ENCODE measurements at regions not wholly inside any gene's neighbourhood (a gene's known extent, or its start where the extent isn't known, plus 50 kb on each side); places are given as distances from the start of the nearest gene placed in this dataset.

DNA sequence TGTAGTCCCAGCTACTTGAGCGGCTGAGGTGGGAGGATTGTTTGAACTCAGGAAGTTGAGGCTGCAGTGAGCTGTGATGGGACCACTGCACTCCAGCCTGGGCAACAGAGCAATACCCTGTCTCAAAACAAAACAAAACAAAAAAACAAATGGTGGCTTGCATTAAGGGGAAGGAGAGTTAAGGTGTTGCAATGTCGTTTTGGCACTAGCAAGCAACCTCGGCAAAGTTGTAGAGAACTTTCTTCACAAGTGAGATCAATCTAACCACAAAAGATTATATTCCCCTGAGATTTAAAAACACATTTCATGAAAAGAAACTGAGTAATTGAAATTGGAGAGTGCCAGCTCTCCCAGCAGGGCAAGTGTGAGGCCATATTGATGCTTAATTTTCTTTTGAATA is 153.7 kb downstream of the KLF5 start:
- no peak overlapping the region for H3K4me3 ChIP-seq (ENCODE audit: low read depth, low read length)
- TF ChIP-seq, protein P1, sequence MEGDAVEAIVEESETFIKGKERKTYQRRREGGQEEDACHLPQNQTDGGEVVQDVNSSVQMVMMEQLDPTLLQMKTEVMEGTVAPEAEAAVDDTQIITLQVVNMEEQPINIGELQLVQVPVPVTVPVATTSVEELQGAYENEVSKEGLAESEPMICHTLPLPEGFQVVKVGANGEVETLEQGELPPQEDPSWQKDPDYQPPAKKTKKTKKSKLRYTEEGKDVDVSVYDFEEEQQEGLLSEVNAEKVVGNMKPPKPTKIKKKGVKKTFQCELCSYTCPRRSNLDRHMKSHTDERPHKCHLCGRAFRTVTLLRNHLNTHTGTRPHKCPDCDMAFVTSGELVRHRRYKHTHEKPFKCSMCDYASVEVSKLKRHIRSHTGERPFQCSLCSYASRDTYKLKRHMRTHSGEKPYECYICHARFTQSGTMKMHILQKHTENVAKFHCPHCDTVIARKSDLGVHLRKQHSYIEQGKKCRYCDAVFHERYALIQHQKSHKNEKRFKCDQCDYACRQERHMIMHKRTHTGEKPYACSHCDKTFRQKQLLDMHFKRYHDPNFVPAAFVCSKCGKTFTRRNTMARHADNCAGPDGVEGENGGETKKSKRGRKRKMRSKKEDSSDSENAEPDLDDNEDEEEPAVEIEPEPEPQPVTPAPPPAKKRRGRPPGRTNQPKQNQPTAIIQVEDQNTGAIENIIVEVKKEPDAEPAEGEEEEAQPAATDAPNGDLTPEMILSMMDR (IDR thresholded peaks at IDR 0.05; ENCODE audit: borderline replicate concordance, insufficient read depth, low read depth, low read length), result no peak

GRCh38 chr13:73210218-73210883 is 151.5 kb downstream of the KLF5 start:
- H3K4me3 ChIP-seq (ENCODE audit: low read depth, low read length), result no peak overlapping the region
- TF ChIP-seq, protein P1 (IDR thresholded peaks at IDR 0.05; ENCODE audit: borderline replicate concordance, insufficient read depth, low read depth, low read length), result no peak

GRCh38 chr13:73204952-73205351 is 146.1 kb downstream of the KLF5 start:
- no peak overlapping the region for H3K4me3 ChIP-seq (ENCODE audit: low read depth, low read length)
- TF ChIP-seq, protein P1 (IDR thresholded peaks at IDR 0.05; ENCODE audit: borderline replicate concordance, insufficient read depth, low read depth, low read length), result no peak

GRCh38 chr13:73201626-73202025 is 142.8 kb downstream of the KLF5 start:
- TF ChIP-seq, protein P1 (IDR thresholded peaks at IDR 0.05; ENCODE audit: borderline replicate concordance, insufficient read depth, low read depth, low read length), result no peak
- no peak overlapping the region for H3K4me3 ChIP-seq (ENCODE audit: low read depth, low read length)

DNA sequence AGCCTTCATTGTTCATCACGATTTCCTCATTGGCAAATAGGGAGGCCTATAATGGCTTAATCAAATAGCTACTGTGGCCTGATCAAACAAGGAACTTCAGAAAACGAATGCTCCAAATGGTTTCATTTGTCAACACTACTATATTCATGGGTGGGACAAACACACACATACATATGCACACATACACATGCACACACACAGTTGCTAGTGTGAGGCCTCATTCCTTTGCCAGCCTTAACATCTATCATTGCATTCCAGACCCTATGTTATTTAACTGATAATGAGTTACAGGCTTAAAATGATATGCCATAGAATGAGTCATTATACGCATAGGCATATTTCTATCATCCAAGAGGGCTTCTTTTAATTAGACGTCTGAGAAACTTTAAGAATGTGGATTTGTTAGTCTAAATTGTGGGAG is 140.2 kb downstream of the KLF5 start:
- TF ChIP-seq, protein P1 (IDR thresholded peaks at IDR 0.05; ENCODE audit: borderline replicate concordance, insufficient read depth, low read depth, low read length), result no peak
- H3K4me3 ChIP-seq (ENCODE audit: low read depth, low read length), result no peak overlapping the region

DNA sequence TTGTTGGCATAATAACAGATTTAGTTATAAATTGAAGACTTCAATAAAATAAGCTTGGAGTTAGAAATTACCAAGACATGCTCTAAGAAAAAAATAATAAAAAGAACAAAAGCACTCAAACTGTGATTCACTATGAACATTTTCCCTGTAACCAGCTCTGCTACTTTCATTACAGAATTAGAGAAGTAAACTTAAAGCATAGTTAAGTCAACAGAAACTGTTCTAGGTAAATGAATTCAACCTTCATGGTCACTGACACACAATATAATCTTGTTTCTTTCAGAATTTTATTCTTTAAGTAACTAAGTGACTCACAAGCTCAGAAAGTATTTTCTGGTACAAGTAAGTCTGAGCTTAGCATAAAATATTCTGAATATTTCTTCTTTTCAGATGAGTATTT is 136.3 kb downstream of the KLF5 start:
- TF ChIP-seq, protein P1 (IDR thresholded peaks at IDR 0.05; ENCODE audit: borderline replicate concordance, insufficient read depth, low read depth, low read length), result no peak

GRCh38 chr13:73194310-73194709 is 135.5 kb downstream of the KLF5 start:
- TF ChIP-seq, protein P1 (IDR thresholded peaks at IDR 0.05; ENCODE audit: borderline replicate concordance, insufficient read depth, low read depth, low read length), result no peak
- no peak overlapping the region for H3K4me3 ChIP-seq (ENCODE audit: low read depth, low read length)

More for the DNA sequence above, 136.3 kb downstream of the KLF5 start:
- H3K4me3 ChIP-seq (ENCODE audit: low read depth, low read length), result no peak overlapping the region

Measured in GM12875 (cell line).